ENCODE measurements at regions not wholly inside any gene's neighbourhood (a gene's known extent, or its start where the extent isn't known, plus 50 kb on each side); places are given as distances from the start of the nearest gene placed in this dataset.

- H3K27ac Mint-ChIP-seq: no peak overlapping the region
- TF ChIP-seq, protein P1, sequence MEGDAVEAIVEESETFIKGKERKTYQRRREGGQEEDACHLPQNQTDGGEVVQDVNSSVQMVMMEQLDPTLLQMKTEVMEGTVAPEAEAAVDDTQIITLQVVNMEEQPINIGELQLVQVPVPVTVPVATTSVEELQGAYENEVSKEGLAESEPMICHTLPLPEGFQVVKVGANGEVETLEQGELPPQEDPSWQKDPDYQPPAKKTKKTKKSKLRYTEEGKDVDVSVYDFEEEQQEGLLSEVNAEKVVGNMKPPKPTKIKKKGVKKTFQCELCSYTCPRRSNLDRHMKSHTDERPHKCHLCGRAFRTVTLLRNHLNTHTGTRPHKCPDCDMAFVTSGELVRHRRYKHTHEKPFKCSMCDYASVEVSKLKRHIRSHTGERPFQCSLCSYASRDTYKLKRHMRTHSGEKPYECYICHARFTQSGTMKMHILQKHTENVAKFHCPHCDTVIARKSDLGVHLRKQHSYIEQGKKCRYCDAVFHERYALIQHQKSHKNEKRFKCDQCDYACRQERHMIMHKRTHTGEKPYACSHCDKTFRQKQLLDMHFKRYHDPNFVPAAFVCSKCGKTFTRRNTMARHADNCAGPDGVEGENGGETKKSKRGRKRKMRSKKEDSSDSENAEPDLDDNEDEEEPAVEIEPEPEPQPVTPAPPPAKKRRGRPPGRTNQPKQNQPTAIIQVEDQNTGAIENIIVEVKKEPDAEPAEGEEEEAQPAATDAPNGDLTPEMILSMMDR (IDR thresholded peaks at IDR 0.05): no peak
- peaks cover 41% of the 10 kb centered on the region for H3K27me3 Mint-ChIP-seq (ENCODE audit: insufficient read depth)
Measured at GRCh38 chr20:57023997-57024396, 242.4 kb downstream of the BMP7 start.

GRCh38 chr20:57024849-57025248 is 241.6 kb downstream of the BMP7 start:
- H3K9me3 Mint-ChIP-seq: no peaks in the 10 kb centered on the region
- TF ChIP-seq, protein P1 (IDR thresholded peaks at IDR 0.05): no peak
- peaks cover 16% of the 10 kb centered on the region; the same call in 1 of the 2 replicates for H3K4me1 Mint-ChIP-seq (ENCODE audit: low read depth)
- H3K4me3 Mint-ChIP-seq: no peak overlapping the region
- H3K27ac Mint-ChIP-seq: no peak overlapping the region
- DNase-seq: no peak
- H3K27me3 Mint-ChIP-seq (ENCODE audit: insufficient read depth): peaks cover 36% of the 10 kb centered on the region
- no peaks in the 10 kb centered on the region for H3K36me3 Mint-ChIP-seq (ENCODE audit: low read depth)

More at GRCh38 chr20:57023997-57024396, 242.4 kb downstream of the BMP7 start:
- Mint-ChIP-seq H3K9me3 (no peaks in the 10 kb centered on the region), H3K4me3 (no peak overlapping the region), H3K4me1 (ENCODE audit: low read depth) (peaks cover 12% of the 10 kb centered on the region; the same call in 1 of the 2 replicates), H3K36me3 (ENCODE audit: low read depth) (no peaks in the 10 kb centered on the region)
- DNase-seq: no peak

GRCh38 chr20:57025261-57025660 is 241.2 kb downstream of the BMP7 start:
- peaks cover 20% of the 10 kb centered on the region; the same call in 1 of the 2 replicates for H3K4me1 Mint-ChIP-seq (ENCODE audit: low read depth)
- H3K4me3 Mint-ChIP-seq: no peak overlapping the region
- no peaks in the 10 kb centered on the region for H3K36me3 Mint-ChIP-seq (ENCODE audit: low read depth)
- TF ChIP-seq, protein P1 (IDR thresholded peaks at IDR 0.05): no peak
- H3K27me3 Mint-ChIP-seq (ENCODE audit: insufficient read depth): peaks cover 35% of the 10 kb centered on the region
- H3K27ac Mint-ChIP-seq: no peak overlapping the region
- DNase-seq: no peak
- H3K9me3 Mint-ChIP-seq: no peaks in the 10 kb centered on the region

GRCh38 chr20:57025666-57026224 is 240.7 kb downstream of the BMP7 start:
- Mint-ChIP-seq H3K27me3 (ENCODE audit: insufficient read depth) (peaks cover 32% of the 10 kb centered on the region), H3K27ac (no peak overlapping the region), H3K4me1 (ENCODE audit: low read depth) (peaks cover 25% of the 10 kb centered on the region; the same call in 1 of the 2 replicates), H3K4me3 (no peak overlapping the region), H3K36me3 (ENCODE audit: low read depth) (no peaks in the 10 kb centered on the region), H3K9me3 (no peaks in the 10 kb centered on the region)
- TF ChIP-seq, protein P1 (IDR thresholded peaks at IDR 0.05): no peak
- DNase-seq: no peak

DNA sequence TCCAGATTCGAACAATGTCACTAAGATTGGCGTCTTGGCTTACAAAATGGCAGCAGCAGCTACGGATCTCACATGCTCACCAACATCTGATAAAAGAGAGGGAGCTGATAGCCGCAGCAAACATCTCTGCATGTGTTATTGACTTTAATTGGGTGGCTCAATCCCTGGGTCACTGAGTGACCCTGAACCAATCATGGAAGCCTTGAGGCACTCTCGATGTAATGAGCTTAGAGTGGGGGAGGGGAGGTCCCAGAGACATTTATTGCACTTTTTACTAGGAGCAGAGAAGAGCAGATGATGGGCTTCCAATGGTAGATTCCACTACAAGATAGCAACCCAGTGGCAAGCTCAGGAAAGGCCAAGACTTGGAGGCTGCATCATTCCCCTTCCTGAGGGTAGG is 238.7 kb downstream of the BMP7 start:
- Mint-ChIP-seq H3K27me3 (ENCODE audit: insufficient read depth) (peaks cover 15% of the 10 kb centered on the region), H3K27ac (no peak overlapping the region), H3K4me3 (no peak overlapping the region), H3K36me3 (ENCODE audit: low read depth) (no peaks in the 10 kb centered on the region), H3K9me3 (no peaks in the 10 kb centered on the region), H3K4me1 (ENCODE audit: low read depth) (peaks cover 41% of the 10 kb centered on the region)
- TF ChIP-seq, protein P1 (IDR thresholded peaks at IDR 0.05): no peak
- no peak for DNase-seq

All from HFFc6 (cell line).